ENCODE measurements at regions not wholly inside any gene's neighbourhood (a gene's known extent, or its start where the extent isn't known, plus 50 kb on each side); places are given as distances from the start of the nearest gene placed in this dataset.

DNA sequence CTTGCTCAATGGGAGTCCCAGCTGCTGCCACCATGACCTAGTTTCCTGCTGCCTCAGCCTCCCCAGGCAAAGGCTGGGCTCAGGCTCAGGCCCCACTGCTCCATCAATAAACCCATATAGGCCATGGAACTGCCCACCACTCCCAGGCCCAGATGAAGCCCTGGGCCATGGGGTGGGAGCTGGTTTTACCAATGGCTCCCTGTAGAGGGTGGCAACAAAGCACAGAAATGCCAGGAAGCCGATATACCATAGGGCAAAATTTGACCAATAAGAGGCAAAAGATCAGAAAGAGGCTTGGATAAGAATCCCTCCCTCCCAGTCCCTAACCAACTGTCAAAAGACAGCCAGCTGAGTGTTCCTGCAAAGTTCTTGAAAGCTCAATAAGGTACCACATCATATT lies 101.8 kb upstream of the DOCK1 start:
- DNase-seq (ENCODE audit: low spot score, unreplicated experiment): no peak
- peaks cover 10% of the 10 kb centered on the region for H3K27me3 Mint-ChIP-seq
- H3K4me3 Mint-ChIP-seq (ENCODE audit: low read depth): no peak overlapping the region
- H3K9me3 Mint-ChIP-seq (ENCODE audit: low read depth): peaks cover 2% of the 10 kb centered on the region
- no peaks in the 10 kb centered on the region for H3K4me1 Mint-ChIP-seq (ENCODE audit: low read depth)
- H3K36me3 Mint-ChIP-seq (ENCODE audit: insufficient read depth): no peaks in the 10 kb centered on the region
- H3K27ac Mint-ChIP-seq: no peak overlapping the region
- TF ChIP-seq, protein P1, sequence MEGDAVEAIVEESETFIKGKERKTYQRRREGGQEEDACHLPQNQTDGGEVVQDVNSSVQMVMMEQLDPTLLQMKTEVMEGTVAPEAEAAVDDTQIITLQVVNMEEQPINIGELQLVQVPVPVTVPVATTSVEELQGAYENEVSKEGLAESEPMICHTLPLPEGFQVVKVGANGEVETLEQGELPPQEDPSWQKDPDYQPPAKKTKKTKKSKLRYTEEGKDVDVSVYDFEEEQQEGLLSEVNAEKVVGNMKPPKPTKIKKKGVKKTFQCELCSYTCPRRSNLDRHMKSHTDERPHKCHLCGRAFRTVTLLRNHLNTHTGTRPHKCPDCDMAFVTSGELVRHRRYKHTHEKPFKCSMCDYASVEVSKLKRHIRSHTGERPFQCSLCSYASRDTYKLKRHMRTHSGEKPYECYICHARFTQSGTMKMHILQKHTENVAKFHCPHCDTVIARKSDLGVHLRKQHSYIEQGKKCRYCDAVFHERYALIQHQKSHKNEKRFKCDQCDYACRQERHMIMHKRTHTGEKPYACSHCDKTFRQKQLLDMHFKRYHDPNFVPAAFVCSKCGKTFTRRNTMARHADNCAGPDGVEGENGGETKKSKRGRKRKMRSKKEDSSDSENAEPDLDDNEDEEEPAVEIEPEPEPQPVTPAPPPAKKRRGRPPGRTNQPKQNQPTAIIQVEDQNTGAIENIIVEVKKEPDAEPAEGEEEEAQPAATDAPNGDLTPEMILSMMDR (IDR thresholded peaks at IDR 0.05; ENCODE audit: unreplicated experiment): no peak

DNA sequence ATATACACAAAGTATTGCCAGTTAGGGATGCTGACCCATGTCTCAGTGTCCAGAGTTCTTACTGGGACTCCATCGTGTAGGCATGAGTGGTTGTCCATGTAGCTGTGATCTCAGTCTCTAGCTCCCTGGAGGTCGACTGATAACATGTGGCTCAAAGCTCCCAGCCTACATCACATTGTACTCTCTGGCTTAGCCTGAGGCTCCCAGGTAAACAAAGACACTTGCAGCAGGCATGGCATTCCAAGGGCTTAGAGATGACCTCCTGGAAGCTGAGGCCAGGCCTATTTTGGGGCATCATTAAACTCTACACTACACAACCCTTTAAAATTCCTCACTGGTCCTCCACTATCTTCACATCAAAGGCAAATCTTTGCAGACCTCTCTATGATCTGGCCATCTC lies 100.8 kb upstream of the DOCK1 start:
- H3K27me3 Mint-ChIP-seq: peaks cover 2% of the 10 kb centered on the region

DNA sequence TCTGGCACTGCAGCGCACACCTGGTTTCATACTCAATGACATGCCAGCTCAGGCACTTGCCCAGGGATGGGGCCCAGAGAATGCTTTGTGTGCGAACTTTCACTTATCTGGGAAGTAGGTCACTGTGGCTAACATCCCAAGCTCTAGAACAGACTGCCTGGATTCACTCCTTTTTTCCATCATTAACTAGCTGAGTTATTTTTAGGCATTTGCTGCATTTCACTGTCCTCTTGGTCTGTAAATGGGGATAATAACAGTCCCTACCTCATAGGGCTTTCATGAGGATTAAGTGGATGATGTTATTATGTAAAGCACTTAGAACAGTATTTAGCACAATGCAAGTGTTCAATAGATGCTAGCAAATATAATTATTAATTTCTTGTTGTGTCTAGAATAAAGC lies 98.7 kb upstream of the DOCK1 start:
- H3K4me3 Mint-ChIP-seq (ENCODE audit: low read depth): no peak overlapping the region
- H3K36me3 Mint-ChIP-seq (ENCODE audit: insufficient read depth): peaks cover 1% of the 10 kb centered on the region
- H3K27ac Mint-ChIP-seq: no peak overlapping the region
- DNase-seq (ENCODE audit: low spot score, unreplicated experiment): no peak
- peaks cover 16% of the 10 kb centered on the region for H3K9me3 Mint-ChIP-seq (ENCODE audit: low read depth)
- TF ChIP-seq, protein P1 (IDR thresholded peaks at IDR 0.05; ENCODE audit: unreplicated experiment): no peak
- no peaks in the 10 kb centered on the region for H3K4me1 Mint-ChIP-seq (ENCODE audit: low read depth)
- peaks cover 2% of the 10 kb centered on the region for H3K27me3 Mint-ChIP-seq

More for the DNA sequence above, 100.8 kb upstream of the DOCK1 start:
- TF ChIP-seq, protein P1 (IDR thresholded peaks at IDR 0.05; ENCODE audit: unreplicated experiment): no peak
- Mint-ChIP-seq H3K36me3 (ENCODE audit: insufficient read depth) (no peaks in the 10 kb centered on the region), H3K4me3 (ENCODE audit: low read depth) (no peak overlapping the region), H3K27ac (no peak overlapping the region), H3K9me3 (ENCODE audit: low read depth) (peaks cover 2% of the 10 kb centered on the region), H3K4me1 (ENCODE audit: low read depth) (no peaks in the 10 kb centered on the region)
- DNase-seq (ENCODE audit: low spot score, unreplicated experiment): no peak

DNA sequence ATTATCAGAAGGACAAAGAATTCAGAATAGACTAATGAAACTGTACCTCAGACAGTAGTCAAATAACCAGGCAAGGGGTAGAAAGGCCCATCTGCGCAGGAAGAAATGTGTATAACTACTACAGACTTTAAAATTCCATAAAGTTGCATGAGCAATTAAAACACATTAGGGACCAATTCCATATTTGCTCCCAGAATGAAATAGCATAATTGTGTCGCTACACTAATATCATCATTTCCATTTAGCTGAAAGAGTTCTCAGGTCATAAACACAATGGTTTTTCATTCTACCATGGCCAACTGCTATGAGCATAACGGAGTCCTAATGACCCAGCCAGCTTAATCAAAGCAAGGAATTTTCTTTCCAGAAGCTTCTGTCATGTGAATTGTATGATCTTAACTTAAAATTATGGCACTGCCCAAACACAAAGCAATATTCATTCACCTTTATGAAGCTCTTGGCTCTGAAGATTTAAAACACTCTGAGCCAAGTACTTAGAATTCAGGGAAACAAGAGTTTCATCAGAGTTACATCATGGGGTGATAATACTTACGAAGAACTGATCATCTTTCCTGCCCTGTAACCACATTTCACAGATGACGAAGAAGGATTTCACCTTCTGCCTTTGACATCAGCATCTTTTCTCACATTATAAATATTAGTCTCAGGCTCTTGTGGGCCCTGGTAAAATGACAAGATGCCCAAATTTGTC lies 98.1 kb upstream of the DOCK1 start:
- DNase-seq (ENCODE audit: low spot score, unreplicated experiment): no peak
- no peak overlapping the region for H3K27ac Mint-ChIP-seq
- TF ChIP-seq, protein P1 (IDR thresholded peaks at IDR 0.05; ENCODE audit: unreplicated experiment): no peak

DNA sequence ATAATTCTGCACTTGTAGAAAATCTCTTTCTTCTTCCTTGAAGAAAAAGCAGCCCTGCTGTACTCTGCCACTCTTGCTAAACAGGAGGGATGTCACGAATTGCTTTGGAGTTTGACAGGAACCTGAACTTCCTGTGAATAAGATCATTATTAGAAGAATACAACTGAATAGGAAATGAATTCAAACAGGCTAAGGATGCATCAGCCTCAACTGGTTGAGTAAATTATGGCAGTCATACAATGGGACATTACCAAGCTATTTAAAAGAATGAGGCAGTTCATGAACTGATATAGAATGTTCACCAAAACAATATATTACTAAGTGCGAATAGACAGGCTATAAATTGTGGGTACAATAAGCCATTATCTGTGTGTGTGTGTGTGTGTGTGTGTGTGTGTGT lies 97.1 kb upstream of the DOCK1 start:
- Mint-ChIP-seq H3K9me3 (ENCODE audit: low read depth) (peaks cover 14% of the 10 kb centered on the region), H3K27me3 (peaks cover 2% of the 10 kb centered on the region), H3K4me1 (ENCODE audit: low read depth) (no peaks in the 10 kb centered on the region), H3K27ac (no peak overlapping the region), H3K4me3 (ENCODE audit: low read depth) (no peak overlapping the region), H3K36me3 (ENCODE audit: insufficient read depth) (peaks cover 1% of the 10 kb centered on the region)
- TF ChIP-seq, protein P1 (IDR thresholded peaks at IDR 0.05; ENCODE audit: unreplicated experiment): no peak
- DNase-seq (ENCODE audit: low spot score, unreplicated experiment): no peak

More for the DNA sequence above, 98.1 kb upstream of the DOCK1 start:
- Mint-ChIP-seq H3K9me3 (ENCODE audit: low read depth) (peaks cover 16% of the 10 kb centered on the region), H3K4me3 (ENCODE audit: low read depth) (no peak overlapping the region), H3K36me3 (ENCODE audit: insufficient read depth) (peaks cover 1% of the 10 kb centered on the region), H3K27me3 (peaks cover 2% of the 10 kb centered on the region), H3K4me1 (ENCODE audit: low read depth) (no peaks in the 10 kb centered on the region)
